ENCODE measurements at regions not wholly inside any gene's neighbourhood (a gene's known extent, or its start where the extent isn't known, plus 50 kb on each side); places are given as distances from the start of the nearest gene placed in this dataset.

- TF ChIP-seq GATA2 (IDR thresholded peaks at IDR 0.05; ENCODE audit: low read depth, low read length) = no peak
- TF ChIP-seq GATA3 (IDR thresholded peaks at IDR 0.05; ENCODE audit: low read depth, low read length) = no peak
These were observed 94.5 kb downstream of the PDGFA start for GRCh38 chr7:424961-425793.
